ENCODE measurements at regions not wholly inside any gene's neighbourhood (a gene's known extent, or its start where the extent isn't known, plus 50 kb on each side); places are given as distances from the start of the nearest gene placed in this dataset.

DNA sequence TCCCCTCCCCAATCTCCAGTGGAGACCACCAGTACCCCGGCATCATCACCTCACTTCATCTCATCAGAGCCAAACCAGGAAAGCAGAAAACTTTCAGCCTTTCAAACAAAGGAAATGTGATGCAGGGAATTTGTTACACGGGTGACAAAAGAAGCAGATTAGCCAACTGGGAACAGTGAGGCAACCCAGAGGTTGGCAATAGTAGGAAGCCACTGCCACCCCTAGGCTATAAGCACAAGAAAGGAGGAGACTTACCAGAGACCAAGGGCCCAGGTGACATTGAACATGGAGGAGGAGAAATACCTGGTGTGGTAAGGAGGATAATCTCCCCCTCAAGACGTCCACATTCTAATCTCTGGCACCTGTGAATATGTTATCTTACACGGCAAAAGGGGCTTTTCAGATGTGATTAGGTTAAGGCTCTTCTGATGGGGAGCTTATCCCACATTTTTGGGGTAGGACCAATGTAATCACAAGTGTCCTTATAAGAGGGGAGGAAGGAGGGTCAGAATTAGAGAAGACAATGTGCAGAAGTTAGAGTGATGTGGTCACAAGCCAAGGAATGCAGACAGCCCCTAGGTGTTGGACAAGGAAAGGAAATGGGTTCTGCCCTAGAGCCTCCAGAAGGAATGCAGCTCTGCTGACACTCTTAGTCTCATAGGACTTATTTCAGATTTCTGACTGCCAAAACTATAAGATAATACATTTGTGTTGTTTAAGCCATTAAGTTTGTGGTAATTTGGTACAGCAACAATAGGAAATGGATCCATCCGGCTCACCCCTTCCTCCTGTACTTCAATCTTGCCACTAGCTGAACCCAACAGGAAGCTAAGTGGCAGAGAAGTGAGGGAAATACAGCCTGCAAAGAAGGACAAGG, 83.6 kb upstream of the VAV3 start:
- no peak for DNase-seq
- Histone ChIP-seq H3K9me3 (replicated peaks) (no peaks in the 10 kb centered on the region), H3K4me3 (no peak overlapping the region), H3K36me3 (no peaks in the 10 kb centered on the region), H3K27ac (replicated peaks) (no peak overlapping the region), H3K27me3 (ENCODE audit: low read depth) (no peaks in the 10 kb centered on the region), H3K4me1 (peaks cover 31% of the 10 kb centered on the region)
- intact Hi-C loops (cut with micrococcal nuclease): no loop called here
- no peak for TF ChIP-seq CTCF (IDR thresholded peaks at IDR 0.05; ENCODE audit: borderline replicate concordance)

GRCh38 chr1:108047085-108047484, 82.1 kb upstream of the VAV3 start:
- intact Hi-C loops (cut with micrococcal nuclease): no loop called here
- DNase-seq: no peak
- H3K27ac ChIP-seq (replicated peaks): no peak overlapping the region
- peaks cover 28% of the 10 kb centered on the region for H3K4me1 ChIP-seq
- H3K9me3 ChIP-seq (replicated peaks): no peaks in the 10 kb centered on the region
- H3K36me3 ChIP-seq: no peaks in the 10 kb centered on the region
- no peaks in the 10 kb centered on the region for H3K27me3 ChIP-seq (ENCODE audit: low read depth)
- TF ChIP-seq CTCF (IDR thresholded peaks at IDR 0.05; ENCODE audit: borderline replicate concordance): no peak
- no peak overlapping the region for H3K4me3 ChIP-seq

DNA sequence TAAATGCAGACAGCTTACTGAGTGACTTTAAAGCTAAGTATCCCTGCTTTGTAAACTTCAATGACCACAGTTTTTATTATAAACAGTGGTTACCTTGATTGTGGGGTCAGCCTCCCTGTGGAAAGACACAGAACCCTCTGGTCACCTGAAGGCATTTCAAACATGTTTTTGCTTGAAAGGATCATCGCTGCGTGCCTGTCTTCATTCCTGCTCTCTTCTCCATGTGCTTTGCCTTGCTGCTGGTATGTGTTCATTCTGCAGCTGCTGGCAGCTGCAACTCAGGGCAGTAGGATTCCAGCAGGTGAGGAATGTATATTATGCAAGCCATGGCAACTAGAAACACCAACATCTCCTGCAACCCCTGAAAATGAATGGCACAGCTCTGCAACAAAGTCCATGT, 81.0 kb upstream of the VAV3 start:
- intact Hi-C loops (cut with micrococcal nuclease): no loop called here
- TF ChIP-seq CTCF (IDR thresholded peaks at IDR 0.05; ENCODE audit: borderline replicate concordance): no peak
- H3K36me3 ChIP-seq: no peaks in the 10 kb centered on the region
- no peak overlapping the region for H3K4me3 ChIP-seq
- no peaks in the 10 kb centered on the region for H3K9me3 ChIP-seq (replicated peaks)
- no peaks in the 10 kb centered on the region for H3K27me3 ChIP-seq (ENCODE audit: low read depth)
- no peak overlapping the region for H3K27ac ChIP-seq (replicated peaks)
- peaks cover 20% of the 10 kb centered on the region for H3K4me1 ChIP-seq
- no peak for DNase-seq

DNA sequence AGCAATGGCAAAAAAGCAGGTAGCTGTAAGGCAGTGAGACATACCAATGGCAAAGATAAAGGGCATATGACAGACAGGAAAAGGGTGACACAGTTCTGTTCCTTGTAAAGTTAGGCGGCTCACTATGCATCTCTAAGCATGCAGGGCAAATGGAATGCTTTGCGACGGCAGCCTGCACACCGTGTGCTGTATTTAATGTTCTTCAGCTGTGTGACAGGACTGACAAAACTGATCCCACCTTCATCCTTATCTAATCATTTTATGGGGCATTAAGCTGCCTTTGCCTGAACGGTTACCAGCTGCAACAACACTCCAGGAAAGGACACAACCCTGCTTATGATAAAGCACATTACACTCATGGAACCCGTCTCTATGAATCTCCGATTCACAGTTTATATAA, 80.5 kb upstream of the VAV3 start:
- Histone ChIP-seq H3K4me1 (peaks cover 15% of the 10 kb centered on the region), H3K9me3 (replicated peaks) (no peaks in the 10 kb centered on the region), H3K36me3 (no peaks in the 10 kb centered on the region), H3K4me3 (no peak overlapping the region), H3K27me3 (ENCODE audit: low read depth) (no peaks in the 10 kb centered on the region), H3K27ac (replicated peaks) (no peak overlapping the region)
- no peak for DNase-seq
- TF ChIP-seq CTCF (IDR thresholded peaks at IDR 0.05; ENCODE audit: borderline replicate concordance): no peak
- intact Hi-C loops (cut with micrococcal nuclease): no loop called here

- DNase-seq: no peak
- Histone ChIP-seq H3K27me3 (ENCODE audit: low read depth) (no peaks in the 10 kb centered on the region), H3K9me3 (replicated peaks) (no peaks in the 10 kb centered on the region), H3K27ac (replicated peaks) (no peak overlapping the region), H3K36me3 (no peaks in the 10 kb centered on the region), H3K4me1 (peaks cover 3% of the 10 kb centered on the region), H3K4me3 (no peak overlapping the region)
- no peak for TF ChIP-seq CTCF (IDR thresholded peaks at IDR 0.05; ENCODE audit: borderline replicate concordance)
- intact Hi-C loops (cut with micrococcal nuclease): no loop called here
Measured at GRCh38 chr1:108044318-108044717, 79.3 kb upstream of the VAV3 start.
